ENCODE measurements at regions not wholly inside any gene's neighbourhood (a gene's known extent, or its start where the extent isn't known, plus 50 kb on each side); places are given as distances from the start of the nearest gene placed in this dataset.

GRCh38 chr12:124696693-124697476, 129.5 kb upstream of the NCOR2 start:
- no peaks in the 10 kb centered on the region for H3K36me3 ChIP-seq (replicated peaks in 1 of 2; ENCODE audit: control insufficient read depth in 1 of 2, insufficient read depth in 2 of 2, low read length in 2 of 2)
- H3K4me2 ChIP-seq (replicated peaks; ENCODE audit: extremely low read depth, low read length, poor library complexity, severe bottlenecking) = no peak overlapping the region
- Mint-ChIP-seq H3K36me3 (no peaks in the 10 kb centered on the region), H3K4me3 (no peak overlapping the region), H3K9me3 (peaks cover 0 to 11% (median 7%) of the 10 kb centered on the region in 7 donors), H3K4me1 (peaks cover 22% of the 10 kb centered on the region), H3K27me3 (ENCODE audit: low read depth in 3 of 3) (peaks cover 3 to 15% (median 5%) of the 10 kb centered on the region in 3 donors), H3K27ac (no peak overlapping the region)
- no peaks in the 10 kb centered on the region for H4K20me1 ChIP-seq (ENCODE audit: insufficient read depth, low read length)
- no peak overlapping the region for H3K4me3 ChIP-seq (replicated peaks in 1 of 3; ENCODE audit: low read depth in 2 of 3, low read length in 3 of 3)
- H3K27ac ChIP-seq (ENCODE audit: low read depth in 1 of 2, low read length in 2 of 2) = no peak overlapping the region
- 59% methylated on average over 2 of the region's 3 CpGs for WGBS (ENCODE audit: insufficient coverage)
- intact Hi-C loops (cut with micrococcal nuclease) = no loop called here
- no peaks in the 10 kb centered on the region for H3K79me2 ChIP-seq (ENCODE audit: insufficient read depth, low read length)
- H3K4me1 ChIP-seq (ENCODE audit: control insufficient read depth in 1 of 2, insufficient read depth in 2 of 2, low read length in 2 of 2) = peaks cover 8 to 15% of the 10 kb centered on the region in 2 donors
- no peak overlapping the region for H2AFZ ChIP-seq (ENCODE audit: insufficient read depth, low read depth, low read length, poor library complexity, severe bottlenecking)
- no peak overlapping the region for H3K9ac ChIP-seq (ENCODE audit: insufficient read depth, low read length, poor library complexity, severe bottlenecking)
- H3K27me3 ChIP-seq (ENCODE audit: control insufficient read depth in 2 of 2, insufficient read depth in 2 of 2, low read length in 2 of 2) = no peaks in the 10 kb centered on the region
- no peak for TF ChIP-seq CTCF (IDR thresholded peaks at IDR 0.05)
- peaks cover 8 to 13% of the 10 kb centered on the region in 2 donors for H3K9me3 ChIP-seq (replicated peaks in 1 of 2; ENCODE audit: control insufficient read depth in 1 of 2, insufficient read depth in 1 of 2, low read length in 2 of 2)
- DNase-seq = no peak

GRCh38 chr12:124695861-124696260, 128.4 kb upstream of the NCOR2 start:
- no peak for TF ChIP-seq CTCF (IDR thresholded peaks at IDR 0.05)
- Histone ChIP-seq H3K4me2 (replicated peaks; ENCODE audit: extremely low read depth, low read length, poor library complexity, severe bottlenecking) (no peak overlapping the region), H3K36me3 (replicated peaks in 1 of 2; ENCODE audit: control insufficient read depth in 1 of 2, insufficient read depth in 2 of 2, low read length in 2 of 2) (no peaks in the 10 kb centered on the region), H3K9ac (ENCODE audit: insufficient read depth, low read length, poor library complexity, severe bottlenecking) (no peak overlapping the region), H3K79me2 (ENCODE audit: insufficient read depth, low read length) (no peaks in the 10 kb centered on the region), H3K9me3 (replicated peaks in 1 of 2; ENCODE audit: control insufficient read depth in 1 of 2, insufficient read depth in 1 of 2, low read length in 2 of 2) (peaks cover 8 to 18% of the 10 kb centered on the region in 2 donors), H4K20me1 (ENCODE audit: insufficient read depth, low read length) (no peaks in the 10 kb centered on the region), H2AFZ (ENCODE audit: insufficient read depth, low read depth, low read length, poor library complexity, severe bottlenecking) (no peak overlapping the region), H3K4me3 (replicated peaks in 1 of 3; ENCODE audit: low read depth in 2 of 3, low read length in 3 of 3) (no peak overlapping the region), H3K4me1 (ENCODE audit: control insufficient read depth in 1 of 2, insufficient read depth in 2 of 2, low read length in 2 of 2) (peaks cover 8 to 15% of the 10 kb centered on the region in 2 donors), H3K27ac (ENCODE audit: low read depth in 1 of 2, low read length in 2 of 2) (no peak overlapping the region), H3K27me3 (ENCODE audit: control insufficient read depth in 2 of 2, insufficient read depth in 2 of 2, low read length in 2 of 2) (no peaks in the 10 kb centered on the region)
- Mint-ChIP-seq H3K4me3 (no peak overlapping the region), H3K9me3 (peaks cover 0 to 17% (median 9%) of the 10 kb centered on the region in 7 donors), H3K27me3 (ENCODE audit: low read depth in 3 of 3) (peaks cover 3 to 10% (median 5%) of the 10 kb centered on the region in 3 donors), H3K27ac (peak overlapping the region in 3 of 7 donors; percentile 11 to 68 (median 11)), H3K36me3 (no peaks in the 10 kb centered on the region), H3K4me1 (peaks cover 22% of the 10 kb centered on the region)
- 100% methylated on average over 1 of the region's 5 CpGs for WGBS (ENCODE audit: insufficient coverage)
- intact Hi-C loops (cut with micrococcal nuclease) = no loop called here
- DNase-seq = no peak

Data from CD14-positive monocyte (primary cell).